ENCODE measurements at regions not wholly inside any gene's neighbourhood (a gene's known extent, or its start where the extent isn't known, plus 50 kb on each side); places are given as distances from the start of the nearest gene placed in this dataset.
A peak's percentile ranks its signal among the peaks of the same experiment; 100 is the strongest.

DNA sequence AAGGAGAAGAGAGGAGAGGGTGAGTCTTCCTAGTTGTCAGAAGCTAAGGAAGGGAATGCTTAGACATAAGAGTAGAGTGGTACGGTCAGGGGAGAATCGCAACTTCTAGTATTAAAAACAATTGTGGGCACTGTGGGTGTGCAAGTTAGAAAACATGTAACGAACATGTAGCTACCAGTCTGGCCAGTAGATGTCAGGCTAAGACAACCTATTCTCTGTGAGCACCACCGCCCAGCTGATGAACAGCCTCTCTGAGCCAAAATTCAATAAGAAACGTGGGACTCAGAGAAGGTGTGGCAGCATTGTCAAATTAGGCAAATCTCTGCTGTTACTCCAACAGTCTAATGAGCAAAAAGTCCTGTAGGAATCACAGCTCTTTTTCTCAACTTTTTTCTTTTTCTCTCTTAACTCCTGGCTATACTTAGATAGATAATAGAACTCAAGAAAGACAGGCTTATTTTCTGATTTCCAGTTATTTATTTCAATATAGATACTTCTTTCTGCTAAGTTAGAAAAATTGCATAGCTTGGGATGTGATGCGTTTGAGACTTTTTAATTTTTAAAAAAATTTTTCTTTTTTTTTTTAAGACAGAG, 186.2 kb downstream of the USP12 start:
- Histone ChIP-seq H3K27me3 (ENCODE audit: insufficient read depth, poor library complexity, severe bottlenecking) (no peaks in the 10 kb centered on the region), H3K27ac (replicated peaks) (no peak overlapping the region), H3K4me3 (replicated peaks; ENCODE audit: insufficient read depth, low read length) (no peak overlapping the region)
- peak; percentile 47 to 84 for DNase-seq (ENCODE audit: low read depth in 1 of 2, low spot score in 1 of 2)
- no peak for TF ChIP-seq SPI1 (IDR thresholded peaks at IDR 0.05; ENCODE audit: borderline replicate concordance, low read depth)
- TF ChIP-seq, protein P1, sequence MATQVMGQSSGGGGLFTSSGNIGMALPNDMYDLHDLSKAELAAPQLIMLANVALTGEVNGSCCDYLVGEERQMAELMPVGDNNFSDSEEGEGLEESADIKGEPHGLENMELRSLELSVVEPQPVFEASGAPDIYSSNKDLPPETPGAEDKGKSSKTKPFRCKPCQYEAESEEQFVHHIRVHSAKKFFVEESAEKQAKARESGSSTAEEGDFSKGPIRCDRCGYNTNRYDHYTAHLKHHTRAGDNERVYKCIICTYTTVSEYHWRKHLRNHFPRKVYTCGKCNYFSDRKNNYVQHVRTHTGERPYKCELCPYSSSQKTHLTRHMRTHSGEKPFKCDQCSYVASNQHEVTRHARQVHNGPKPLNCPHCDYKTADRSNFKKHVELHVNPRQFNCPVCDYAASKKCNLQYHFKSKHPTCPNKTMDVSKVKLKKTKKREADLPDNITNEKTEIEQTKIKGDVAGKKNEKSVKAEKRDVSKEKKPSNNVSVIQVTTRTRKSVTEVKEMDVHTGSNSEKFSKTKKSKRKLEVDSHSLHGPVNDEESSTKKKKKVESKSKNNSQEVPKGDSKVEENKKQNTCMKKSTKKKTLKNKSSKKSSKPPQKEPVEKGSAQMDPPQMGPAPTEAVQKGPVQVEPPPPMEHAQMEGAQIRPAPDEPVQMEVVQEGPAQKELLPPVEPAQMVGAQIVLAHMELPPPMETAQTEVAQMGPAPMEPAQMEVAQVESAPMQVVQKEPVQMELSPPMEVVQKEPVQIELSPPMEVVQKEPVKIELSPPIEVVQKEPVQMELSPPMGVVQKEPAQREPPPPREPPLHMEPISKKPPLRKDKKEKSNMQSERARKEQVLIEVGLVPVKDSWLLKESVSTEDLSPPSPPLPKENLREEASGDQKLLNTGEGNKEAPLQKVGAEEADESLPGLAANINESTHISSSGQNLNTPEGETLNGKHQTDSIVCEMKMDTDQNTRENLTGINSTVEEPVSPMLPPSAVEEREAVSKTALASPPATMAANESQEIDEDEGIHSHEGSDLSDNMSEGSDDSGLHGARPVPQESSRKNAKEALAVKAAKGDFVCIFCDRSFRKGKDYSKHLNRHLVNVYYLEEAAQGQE (IDR thresholded peaks at IDR 0.05; ENCODE audit: insufficient replicate concordance, low read depth) = no peak
- no peak for TF ChIP-seq POLR2AphosphoS5 (IDR thresholded peaks at IDR 0.05; ENCODE audit: low read depth)
- TF ChIP-seq, protein P2, sequence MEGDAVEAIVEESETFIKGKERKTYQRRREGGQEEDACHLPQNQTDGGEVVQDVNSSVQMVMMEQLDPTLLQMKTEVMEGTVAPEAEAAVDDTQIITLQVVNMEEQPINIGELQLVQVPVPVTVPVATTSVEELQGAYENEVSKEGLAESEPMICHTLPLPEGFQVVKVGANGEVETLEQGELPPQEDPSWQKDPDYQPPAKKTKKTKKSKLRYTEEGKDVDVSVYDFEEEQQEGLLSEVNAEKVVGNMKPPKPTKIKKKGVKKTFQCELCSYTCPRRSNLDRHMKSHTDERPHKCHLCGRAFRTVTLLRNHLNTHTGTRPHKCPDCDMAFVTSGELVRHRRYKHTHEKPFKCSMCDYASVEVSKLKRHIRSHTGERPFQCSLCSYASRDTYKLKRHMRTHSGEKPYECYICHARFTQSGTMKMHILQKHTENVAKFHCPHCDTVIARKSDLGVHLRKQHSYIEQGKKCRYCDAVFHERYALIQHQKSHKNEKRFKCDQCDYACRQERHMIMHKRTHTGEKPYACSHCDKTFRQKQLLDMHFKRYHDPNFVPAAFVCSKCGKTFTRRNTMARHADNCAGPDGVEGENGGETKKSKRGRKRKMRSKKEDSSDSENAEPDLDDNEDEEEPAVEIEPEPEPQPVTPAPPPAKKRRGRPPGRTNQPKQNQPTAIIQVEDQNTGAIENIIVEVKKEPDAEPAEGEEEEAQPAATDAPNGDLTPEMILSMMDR (IDR thresholded peaks at IDR 0.05; ENCODE audit: insufficient read depth, low read length) = peak; percentile 66
- TF ChIP-seq GABPA (IDR thresholded peaks at IDR 0.05; ENCODE audit: low read depth) = no peak

DNA sequence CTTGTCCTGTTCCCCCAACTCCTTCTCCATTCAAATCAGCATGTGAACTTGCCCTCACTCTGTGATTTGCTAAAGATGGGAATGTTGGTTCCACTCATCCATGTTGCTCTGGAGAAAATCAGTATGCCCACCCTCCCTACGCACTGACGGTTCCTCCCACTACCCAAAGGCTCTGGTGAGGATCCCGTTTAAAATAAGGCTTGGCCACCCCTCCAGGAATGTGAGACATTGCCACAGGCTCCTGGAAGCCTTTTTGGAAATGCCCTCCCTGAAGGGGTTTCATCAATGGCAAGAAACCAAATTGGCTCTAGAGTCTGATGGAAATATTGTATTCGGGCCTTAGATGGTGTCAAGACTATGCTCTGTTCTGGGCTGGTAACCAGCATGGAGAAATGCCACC, 187.3 kb downstream of the USP12 start:
- TF ChIP-seq POLR2AphosphoS5 (IDR thresholded peaks at IDR 0.05; ENCODE audit: low read depth) (no peak), GABPA (IDR thresholded peaks at IDR 0.05; ENCODE audit: low read depth) (no peak)
- Histone ChIP-seq H3K27me3 (ENCODE audit: insufficient read depth, poor library complexity, severe bottlenecking) (no peaks in the 10 kb centered on the region), H3K4me3 (replicated peaks; ENCODE audit: insufficient read depth, low read length) (no peak overlapping the region), H3K27ac (replicated peaks) (no peak overlapping the region)
- DNase-seq (ENCODE audit: low read depth in 1 of 2, low spot score in 1 of 2) = no peak

DNA sequence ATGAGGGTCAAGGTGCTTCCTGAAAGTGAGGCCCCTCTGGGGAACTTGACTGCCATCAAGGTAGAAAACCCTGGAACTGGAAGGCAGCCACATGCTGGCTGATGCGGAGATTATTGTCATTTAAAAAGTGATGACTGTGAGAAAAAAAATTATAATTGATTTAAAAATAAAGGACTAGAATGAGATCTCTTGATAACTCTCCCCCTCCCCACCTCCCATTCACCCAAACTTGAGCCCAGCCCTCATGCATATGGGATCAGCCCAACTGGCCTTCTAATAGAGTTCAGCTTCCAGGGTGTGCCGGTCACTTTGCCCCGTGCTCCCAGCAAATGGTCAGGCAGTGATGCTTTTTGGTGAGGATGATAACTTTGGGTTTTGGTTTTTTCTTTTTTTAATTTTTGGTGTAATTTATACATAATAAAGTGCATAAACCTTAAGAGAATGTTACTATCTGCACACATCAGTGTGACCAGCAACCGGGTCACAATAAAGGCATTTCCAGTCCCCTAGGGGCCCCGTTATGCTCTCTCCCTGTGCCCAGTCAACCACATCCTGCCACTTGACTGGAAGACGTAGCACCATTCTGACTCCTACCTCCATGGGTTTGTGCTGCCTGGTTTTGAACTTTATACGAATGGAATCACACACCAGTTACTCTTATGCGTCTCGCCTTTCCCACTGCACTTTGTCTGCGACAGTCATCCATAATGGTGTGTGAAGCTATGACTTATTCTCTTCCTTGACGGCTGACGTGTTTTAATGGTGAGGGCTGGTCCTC, 187.9 kb downstream of the USP12 start:
- Histone ChIP-seq H3K27ac (replicated peaks) (peak overlapping the region; percentile 76), H3K4me3 (replicated peaks; ENCODE audit: insufficient read depth, low read length) (no peak overlapping the region), H3K27me3 (ENCODE audit: insufficient read depth, poor library complexity, severe bottlenecking) (no peaks in the 10 kb centered on the region)
- TF ChIP-seq, protein P1 (IDR thresholded peaks at IDR 0.05; ENCODE audit: insufficient replicate concordance, low read depth) = no peak
- TF ChIP-seq SPI1 (IDR thresholded peaks at IDR 0.05; ENCODE audit: borderline replicate concordance, low read depth) (no peak), GABPA (IDR thresholded peaks at IDR 0.05; ENCODE audit: low read depth) (no peak), POLR2AphosphoS5 (IDR thresholded peaks at IDR 0.05; ENCODE audit: low read depth) (no peak)
- TF ChIP-seq, protein P2 (IDR thresholded peaks at IDR 0.05; ENCODE audit: insufficient read depth, low read length) = no peak
- DNase-seq (ENCODE audit: low read depth in 1 of 2, low spot score in 1 of 2) = no peak

DNA sequence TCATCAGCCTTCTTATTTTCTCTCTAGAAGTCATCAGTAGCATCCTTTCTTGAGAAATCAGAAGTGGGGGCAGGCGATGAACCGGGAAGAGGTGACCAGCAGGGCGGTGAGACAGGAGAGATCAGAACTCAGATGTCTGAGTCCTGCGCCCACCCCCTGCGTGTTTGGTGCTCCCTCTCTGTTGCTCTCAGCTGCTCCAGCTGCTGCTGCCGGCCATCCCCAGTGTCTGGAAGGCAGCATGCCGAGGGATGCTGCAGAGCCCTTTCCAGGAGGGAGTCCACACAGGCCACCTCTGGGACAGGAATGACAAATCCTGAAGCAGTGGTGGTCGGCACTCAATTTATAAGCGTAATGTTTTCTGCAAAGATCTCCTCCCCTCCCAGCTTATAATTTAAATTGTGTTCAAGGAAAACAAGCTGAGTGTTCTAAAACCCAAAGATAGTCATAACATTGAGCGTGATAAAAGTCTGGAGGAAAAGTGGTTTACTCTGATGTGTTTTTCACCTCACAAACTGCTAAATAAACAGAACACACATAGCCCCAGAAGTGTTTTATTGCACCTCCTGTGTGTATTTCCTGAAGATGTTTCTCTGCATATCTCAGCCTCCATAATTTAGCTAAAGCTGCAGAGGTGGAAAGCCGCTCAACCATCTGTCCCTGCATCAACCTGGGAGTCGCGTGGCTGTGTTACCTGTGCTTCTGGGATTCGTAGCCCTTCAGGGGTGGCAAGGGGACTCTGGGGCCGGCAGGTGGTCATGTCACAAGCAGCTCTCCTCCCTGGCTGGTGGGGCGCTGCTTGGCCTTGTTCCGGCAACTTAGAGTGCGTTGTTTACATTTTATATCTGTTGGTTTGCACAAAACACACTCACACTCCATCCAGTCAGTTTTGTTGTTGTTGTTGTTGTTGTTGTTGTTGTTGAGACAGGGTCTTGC, 191.2 kb downstream of the USP12 start:
- H3K27me3 ChIP-seq (ENCODE audit: insufficient read depth, poor library complexity, severe bottlenecking) = no peaks in the 10 kb centered on the region
- DNase-seq (ENCODE audit: low read depth in 1 of 2, low spot score in 1 of 2) = no peak
- TF ChIP-seq, protein P1 (IDR thresholded peaks at IDR 0.05; ENCODE audit: insufficient replicate concordance, low read depth) = no peak
- TF ChIP-seq GABPA (IDR thresholded peaks at IDR 0.05; ENCODE audit: low read depth) = no peak
- TF ChIP-seq SPI1 (IDR thresholded peaks at IDR 0.05; ENCODE audit: borderline replicate concordance, low read depth) = no peak
- no peak for TF ChIP-seq POLR2AphosphoS5 (IDR thresholded peaks at IDR 0.05; ENCODE audit: low read depth)
- TF ChIP-seq, protein P2 (IDR thresholded peaks at IDR 0.05; ENCODE audit: insufficient read depth, low read length) = no peak
- no peak overlapping the region for H3K4me3 ChIP-seq (replicated peaks; ENCODE audit: insufficient read depth, low read length)
- H3K27ac ChIP-seq (replicated peaks) = no peak overlapping the region
